Left lung (tissue), 4 donors: ENCODE measurements at regions not wholly inside any gene's neighbourhood (a gene's known extent, or its start where the extent isn't known, plus 50 kb on each side); places are given as distances from the start of the nearest gene placed in this dataset.
"Not testable (repeated sequence)": the region's sequence is repeated elsewhere in the genome, so short reads cannot be mapped to it uniquely, and the experiment has no call there.

Experiments
- ATAC-seq: fragments of 200-7000 bp; cut with Tn5 transposase; one replicate; pipeline ENCODE4 v1.9.1; 2020; ENCODE audit warnings: moderate library complexity
- DNase-seq, 4 donors: peaks; one replicate each; pipeline ENCODE4 v3.0.0-alpha.2; 2013 to 2020
- H3K27ac ChIP-seq, 2 donors: fragments of 200-600 bp; sonication (generic) in 1 of 2; one replicate each; pipeline versions ENCODE4 v1.5.0 to v1.8.0; 2020 to 2021
- H3K27me3 ChIP-seq, 2 donors: fragments of 200-600 bp; sonication (generic) in 1 of 2; one replicate each; pipeline versions ENCODE4 v1.5.0 to v1.8.0; 2020 to 2021
- H3K36me3 ChIP-seq, 2 donors: fragments of 200-600 bp; sonication (generic) in 1 of 2; one replicate each; pipeline versions ENCODE4 v1.5.0 to v1.8.0; 2020 to 2021
- H3K4me1 ChIP-seq, 2 donors: fragments of 200-600 bp; one replicate each; pipeline ENCODE4 v1.8.0; 2021
- H3K4me3 ChIP-seq, 2 donors: fragments of 200-600 bp; sonication (generic) in 1 of 2; one replicate each; pipeline versions ENCODE4 v1.5.0 to v1.8.0; 2020 to 2021; ENCODE audit warnings: mild to moderate bottlenecking in 1 of 2
- H3K9me3 ChIP-seq, 2 donors: fragments of 200-600 bp; sonication (generic) in 1 of 2; one replicate each; pipeline versions ENCODE4 v1.5.0 to v1.8.0; 2020 to 2021
- CTCF ChIP-seq, 2 donors: fragments of 200-600 bp; sonication (generic) in 1 of 2; IDR thresholded peaks; one replicate each; pipeline versions ENCODE4 v1.5.0 to v1.8.0; 2021; ENCODE audit warnings: antibody characterized with exemption in 2 of 2
- intact Hi-C, 2 donors: fragments of 100-400 bp; cut with DNase I; formaldehyde crosslinking; loops; one replicate each; pipeline versions ENCODE4 v1.11.2 to v1.14.2; 2022
- donor health status: DM: no; HTN: yes; CAD: no.
- donor health status: DM: no; HTN: no; CAD: no.

- Histone ChIP-seq H3K36me3 (no peaks in the 10 kb centered on the region), H3K9me3 (no peaks in the 10 kb centered on the region), H3K4me1 (peaks cover 0 to 5% of the 10 kb centered on the region in 2 donors), H3K27me3 (peaks cover 0 to 6% of the 10 kb centered on the region in 2 donors), H3K27ac (no peak overlapping the region), H3K4me3 (no peak overlapping the region)
- no peak for ATAC-seq
- intact Hi-C loops, result no loop called here
- DNase-seq, result no peak
- no peak for TF ChIP-seq CTCF (IDR thresholded peaks at IDR 0.05)
These were observed 95.9 kb downstream of the ABCC12 start for GRCh38 chr16:48059936-48060335.

GRCh38 chr16:48059190-48059589 lies 96.6 kb downstream of the ABCC12 start:
- not testable (repeated sequence) for H3K4me1 ChIP-seq

GRCh38 chr16:48057048-48057447 lies 98.7 kb downstream of the ABCC12 start:
- H3K4me3 ChIP-seq, result no peak overlapping the region
- ATAC-seq (no peak), DNase-seq (no peak)
- peaks cover 0 to 6% of the 10 kb centered on the region in 2 donors for H3K27me3 ChIP-seq
- intact Hi-C loops, result no loop called here
- H3K4me1 ChIP-seq, result peaks cover 0 to 8% of the 10 kb centered on the region in 2 donors
- no peak overlapping the region for H3K27ac ChIP-seq
- H3K9me3 ChIP-seq, result no peaks in the 10 kb centered on the region
- no peaks in the 10 kb centered on the region for H3K36me3 ChIP-seq
- TF ChIP-seq CTCF (IDR thresholded peaks at IDR 0.05), result no peak

More at GRCh38 chr16:48059190-48059589, 96.6 kb downstream of the ABCC12 start:
- H3K4me3 ChIP-seq, H3K27me3 ChIP-seq, ATAC-seq, intact Hi-C loops, H3K36me3 ChIP-seq, H3K27ac ChIP-seq, H3K9me3 ChIP-seq: not testable (repeated sequence)
- peak in 1 of 4 donors; percentile 76 for DNase-seq

GRCh38 chr16:48054881-48055601 lies 100.8 kb downstream of the ABCC12 start:
- peak in 2 of 4 donors; percentile 41 to 61 for DNase-seq
- Histone ChIP-seq H3K36me3 (no peaks in the 10 kb centered on the region), H3K4me3 (no peak overlapping the region), H3K9me3 (no peaks in the 10 kb centered on the region), H3K4me1 (peaks cover 0 to 8% of the 10 kb centered on the region in 2 donors), H3K27me3 (peaks cover 0 to 6% of the 10 kb centered on the region in 2 donors), H3K27ac (no peak overlapping the region)
- peak; percentile 93 for ATAC-seq
- peak; percentile 68 to 74 for TF ChIP-seq CTCF (IDR thresholded peaks at IDR 0.05)
- intact Hi-C loops, result loop anchor here in 1 of 2 donors (5.0 kb wide), 1 partner anchor 913 kb away; the partner anchor contains the start of gene NETO2

- Histone ChIP-seq H3K27ac (no peak overlapping the region), H3K36me3 (no peaks in the 10 kb centered on the region), H3K27me3 (peaks cover 0 to 6% of the 10 kb centered on the region in 2 donors), H3K9me3 (no peaks in the 10 kb centered on the region), H3K4me1 (peaks cover 0 to 8% of the 10 kb centered on the region in 2 donors), H3K4me3 (no peak overlapping the region)
- TF ChIP-seq CTCF (IDR thresholded peaks at IDR 0.05), result no peak
- ATAC-seq (peak; percentile 73), DNase-seq (peak in 1 of 4 donors; percentile 38)
- intact Hi-C loops, result loop anchor here in 1 of 2 donors (5.0 kb wide), 1 partner anchor 911 kb away; the partner anchor contains the start of gene NETO2
These were observed 102.4 kb downstream of the ABCC12 start for GRCh38 chr16:48053418-48053745.
